HepG2 (cell line): ENCODE measurements at regions not wholly inside any gene's neighbourhood (a gene's known extent, or its start where the extent isn't known, plus 50 kb on each side); places are given as distances from the start of the nearest gene placed in this dataset.

Source experiments
- CBX2 ChIP-seq, 2 experiments: fragments of 200-600 bp in 1 of 2; sonication (generic); formaldehyde crosslinking in 1 of 2; IDR thresholded peaks; 2 replicates each; pipeline versions ENCODE4 v1.7.0 to v1.8.1; 2018 to 2022; ENCODE audit warnings: low read depth in 2 of 2, low read length in 1 of 2, mild to moderate bottlenecking in 1 of 2, missing genetic modification reagents in 1 of 2
- ETV5 ChIP-seq: IDR thresholded peaks from 2 replicates; pipeline ENCODE4 v1.6.1; 2018; ENCODE audit warnings: missing biosample characterization, missing genetic modification reagents, inconsistent platforms, borderline replicate concordance
- JUNB ChIP-seq: sonication (generic); formaldehyde crosslinking; IDR thresholded peaks from 2 replicates; pipeline ENCODE4 v1.8.0; 2022; ENCODE audit warnings: missing genetic modification reagents, mild to moderate bottlenecking, borderline replicate concordance
- PAX8 ChIP-seq: sonication (generic); formaldehyde crosslinking; IDR thresholded peaks from 2 replicates; pipeline ENCODE4 v1.8.0; 2022; ENCODE audit warnings: mild to moderate bottlenecking, missing genetic modification reagents, borderline replicate concordance
- ZBTB49 ChIP-seq: sonication (generic); formaldehyde crosslinking; IDR thresholded peaks from 2 replicates; pipeline ENCODE4 v1.4.0; 2020; ENCODE audit warnings: missing genetic modification reagents, borderline replicate concordance

- TF ChIP-seq CBX2 (IDR thresholded peaks at IDR 0.05; ENCODE audit: low read depth, low read length) (no peak), CBX2 (CRISPR knock-in tag; IDR thresholded peaks at IDR 0.05; ENCODE audit: low read depth) (no peak), PAX8 (CRISPR knock-in tag) (no peak), ZBTB49 (no peak), ETV5 (no peak), JUNB (CRISPR knock-in tag) (no peak)
Observed at GRCh38 chr2:198417836-198418235, 613.4 kb downstream of the PLCL1 start.
